ENCODE measurements at regions not wholly inside any gene's neighbourhood (a gene's known extent, or its start where the extent isn't known, plus 50 kb on each side); places are given as distances from the start of the nearest gene placed in this dataset.

DNA sequence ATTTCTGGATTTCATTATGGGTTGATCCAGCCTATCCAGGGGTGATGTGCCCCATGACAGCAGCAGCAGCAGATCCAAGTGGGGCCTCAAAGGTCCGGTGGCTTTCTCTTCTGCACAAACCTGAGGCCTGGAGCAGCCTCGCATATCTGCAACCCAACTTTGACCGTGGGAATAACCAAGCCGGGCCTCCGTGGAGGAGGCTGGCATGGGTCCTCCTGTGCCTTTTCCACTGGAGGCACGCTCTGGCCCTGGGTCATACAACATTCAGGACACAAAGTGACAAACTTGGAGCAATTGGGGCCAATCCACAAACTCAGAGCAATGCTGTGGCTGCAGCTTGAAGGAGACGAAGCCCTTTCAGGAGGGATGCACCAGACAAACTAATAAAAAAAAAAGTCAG lies 330.0 kb upstream of the MKI67 start:
- TF ChIP-seq, protein P1, sequence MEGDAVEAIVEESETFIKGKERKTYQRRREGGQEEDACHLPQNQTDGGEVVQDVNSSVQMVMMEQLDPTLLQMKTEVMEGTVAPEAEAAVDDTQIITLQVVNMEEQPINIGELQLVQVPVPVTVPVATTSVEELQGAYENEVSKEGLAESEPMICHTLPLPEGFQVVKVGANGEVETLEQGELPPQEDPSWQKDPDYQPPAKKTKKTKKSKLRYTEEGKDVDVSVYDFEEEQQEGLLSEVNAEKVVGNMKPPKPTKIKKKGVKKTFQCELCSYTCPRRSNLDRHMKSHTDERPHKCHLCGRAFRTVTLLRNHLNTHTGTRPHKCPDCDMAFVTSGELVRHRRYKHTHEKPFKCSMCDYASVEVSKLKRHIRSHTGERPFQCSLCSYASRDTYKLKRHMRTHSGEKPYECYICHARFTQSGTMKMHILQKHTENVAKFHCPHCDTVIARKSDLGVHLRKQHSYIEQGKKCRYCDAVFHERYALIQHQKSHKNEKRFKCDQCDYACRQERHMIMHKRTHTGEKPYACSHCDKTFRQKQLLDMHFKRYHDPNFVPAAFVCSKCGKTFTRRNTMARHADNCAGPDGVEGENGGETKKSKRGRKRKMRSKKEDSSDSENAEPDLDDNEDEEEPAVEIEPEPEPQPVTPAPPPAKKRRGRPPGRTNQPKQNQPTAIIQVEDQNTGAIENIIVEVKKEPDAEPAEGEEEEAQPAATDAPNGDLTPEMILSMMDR (conservative IDR thresholded peaks at IDR 0.05) = no peak
- Mint-ChIP-seq H3K4me3 (no peak overlapping the region), H3K9me3 (no peaks in the 10 kb centered on the region)

DNA sequence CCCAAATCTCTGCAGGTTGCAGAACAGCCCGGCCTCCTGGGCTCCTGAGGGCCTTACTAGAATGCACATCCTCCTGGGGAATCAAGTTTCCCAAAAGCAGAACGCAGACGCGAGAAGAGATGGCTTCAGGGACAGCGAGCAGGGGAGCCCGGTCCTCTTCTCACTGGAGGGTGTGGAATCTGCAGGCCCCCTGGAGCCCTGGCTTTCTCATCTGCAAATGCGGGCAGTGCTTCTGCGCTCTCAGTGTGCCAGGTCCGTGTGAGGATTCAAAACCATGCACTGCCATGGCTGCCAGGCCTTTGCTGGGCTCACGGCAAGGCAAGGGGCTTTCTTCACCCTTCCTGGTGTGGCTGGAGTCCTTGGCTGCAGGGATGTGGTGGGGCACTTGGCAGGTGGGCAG lies 330.9 kb upstream of the MKI67 start:
- no peaks in the 10 kb centered on the region for H3K36me3 Mint-ChIP-seq (ENCODE audit: low read depth)
- no peaks in the 10 kb centered on the region for H3K9me3 Mint-ChIP-seq
- TF ChIP-seq, protein P1 (conservative IDR thresholded peaks at IDR 0.05) = no peak
- no peak for DNase-seq (ENCODE audit: low read depth, low spot score)
- H3K4me1 Mint-ChIP-seq = no peaks in the 10 kb centered on the region
- peaks cover 4% of the 10 kb centered on the region for H3K27me3 Mint-ChIP-seq (ENCODE audit: low read depth)
- H3K27ac Mint-ChIP-seq (ENCODE audit: unreplicated experiment) = no peak overlapping the region
- no peak overlapping the region for H3K4me3 Mint-ChIP-seq

More for the DNA sequence above, 330.0 kb upstream of the MKI67 start:
- H3K4me1 Mint-ChIP-seq = no peaks in the 10 kb centered on the region
- no peak for DNase-seq (ENCODE audit: low read depth, low spot score)
- no peak overlapping the region for H3K27ac Mint-ChIP-seq (ENCODE audit: unreplicated experiment)
- no peaks in the 10 kb centered on the region for H3K36me3 Mint-ChIP-seq (ENCODE audit: low read depth)
- H3K27me3 Mint-ChIP-seq (ENCODE audit: low read depth) = peaks cover 4% of the 10 kb centered on the region

DNA sequence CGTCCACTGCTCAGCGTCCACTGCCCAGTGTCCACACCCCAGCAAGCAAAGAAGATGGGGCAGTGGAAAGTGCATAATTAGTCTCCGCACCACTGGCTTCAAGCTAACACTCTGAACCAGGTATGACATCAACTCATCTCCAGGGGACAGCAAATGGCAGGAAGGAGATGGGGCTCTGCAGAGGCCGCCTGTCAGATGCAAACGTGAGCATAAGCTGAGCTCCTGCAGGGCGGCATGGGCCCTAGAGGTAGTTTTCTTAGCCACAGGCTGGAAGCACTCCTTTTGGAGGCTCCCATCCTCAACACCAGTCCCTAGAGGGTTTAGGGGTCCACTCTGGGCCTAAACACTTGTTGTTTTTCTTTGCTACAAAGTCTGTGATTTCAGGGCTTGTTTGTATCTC lies 335.8 kb upstream of the MKI67 start:
- no peak overlapping the region for H3K27ac Mint-ChIP-seq (ENCODE audit: unreplicated experiment)
- H3K4me1 Mint-ChIP-seq = no peaks in the 10 kb centered on the region
- no peak for DNase-seq (ENCODE audit: low read depth, low spot score)
- no peaks in the 10 kb centered on the region for H3K9me3 Mint-ChIP-seq
- no peaks in the 10 kb centered on the region for H3K36me3 Mint-ChIP-seq (ENCODE audit: low read depth)
- TF ChIP-seq, protein P1 (conservative IDR thresholded peaks at IDR 0.05) = no peak
- peaks cover 5% of the 10 kb centered on the region for H3K27me3 Mint-ChIP-seq (ENCODE audit: low read depth)
- no peak overlapping the region for H3K4me3 Mint-ChIP-seq

DNA sequence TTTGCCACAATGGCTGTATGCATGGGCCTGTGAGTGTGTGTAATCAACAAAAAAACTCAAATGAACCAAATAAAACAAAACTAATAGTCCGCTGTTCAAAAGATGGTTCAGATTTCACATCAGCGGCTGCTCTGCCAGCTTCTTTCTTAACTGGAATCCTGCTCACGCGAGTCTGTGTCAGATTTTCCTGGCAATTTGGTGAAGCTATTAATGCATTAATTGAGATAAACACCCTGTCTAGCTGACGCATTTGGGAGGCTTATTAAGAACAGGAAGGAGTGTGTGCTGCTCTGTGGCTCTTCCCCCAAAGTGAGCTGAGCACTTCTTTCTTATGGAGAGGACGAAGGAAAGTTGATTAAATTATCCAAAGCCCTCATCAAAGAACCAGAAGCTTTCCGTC lies 336.6 kb upstream of the MKI67 start:
- Mint-ChIP-seq H3K9me3 (no peaks in the 10 kb centered on the region), H3K27ac (ENCODE audit: unreplicated experiment) (peak overlapping the region; percentile 28), H3K27me3 (ENCODE audit: low read depth) (peaks cover 5% of the 10 kb centered on the region), H3K4me3 (no peak overlapping the region), H3K36me3 (ENCODE audit: low read depth) (no peaks in the 10 kb centered on the region), H3K4me1 (no peaks in the 10 kb centered on the region)
- TF ChIP-seq, protein P1 (conservative IDR thresholded peaks at IDR 0.05) = no peak
- no peak for DNase-seq (ENCODE audit: low read depth, low spot score)

DNA sequence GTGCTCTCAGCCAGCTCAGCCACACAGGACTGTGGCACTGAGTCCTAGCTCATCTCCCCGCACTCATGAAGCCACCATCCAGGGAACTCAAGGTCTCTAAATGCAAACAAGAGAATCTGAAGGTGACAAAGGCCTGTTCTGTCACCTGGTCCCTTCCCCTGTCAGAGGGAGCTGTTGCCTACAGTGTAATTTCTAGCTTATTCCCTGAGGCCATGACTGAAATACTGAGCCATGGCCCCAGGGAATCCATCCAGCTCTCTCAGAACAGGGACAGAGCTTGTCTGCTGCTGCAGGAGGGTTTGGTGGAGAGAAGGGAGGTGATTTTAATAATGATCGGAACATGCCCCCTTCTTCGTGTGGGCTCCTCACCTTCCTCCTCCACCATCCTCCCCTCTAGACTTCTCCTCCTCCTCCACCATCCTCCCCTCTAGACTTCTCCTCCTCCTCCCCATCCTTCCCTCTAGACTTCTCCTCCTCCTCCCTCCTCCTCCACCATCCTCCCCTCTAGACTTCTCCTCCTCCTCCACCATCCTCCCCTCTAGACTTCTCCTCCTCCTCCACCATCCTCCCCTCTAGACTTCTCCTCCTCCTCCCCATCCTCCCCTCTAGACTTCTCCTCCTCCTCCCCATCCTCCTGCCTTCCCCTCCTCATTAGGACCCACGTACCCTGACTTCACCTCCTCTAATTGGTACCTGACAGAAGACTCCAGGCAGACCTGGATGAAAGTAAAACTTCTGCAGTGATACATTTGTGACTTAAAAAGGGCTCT lies 338.0 kb upstream of the MKI67 start:
- Mint-ChIP-seq H3K27ac (ENCODE audit: unreplicated experiment) (no peak overlapping the region), H3K9me3 (no peaks in the 10 kb centered on the region), H3K27me3 (ENCODE audit: low read depth) (peaks cover 5% of the 10 kb centered on the region), H3K36me3 (ENCODE audit: low read depth) (no peaks in the 10 kb centered on the region), H3K4me1 (no peaks in the 10 kb centered on the region), H3K4me3 (no peak overlapping the region)
- peak; percentile 47 for DNase-seq (ENCODE audit: low read depth, low spot score)
- TF ChIP-seq, protein P1 (conservative IDR thresholded peaks at IDR 0.05) = no peak

All from neural crest cell (in vitro differentiated cells).